SK-N-SH treated with all-trans-retinoic acid at 6 μM for 48 hours (cell line): ENCODE measurements at regions not wholly inside any gene's neighbourhood (a gene's known extent, or its start where the extent isn't known, plus 50 kb on each side); places are given as distances from the start of the nearest gene placed in this dataset.

ENCODE experiments used
- ARNTL ChIP-seq: fragments of 450-650 bp; formaldehyde crosslinking; IDR thresholded peaks from 2 replicates; pipeline ENCODE4 v1.5.0; 2020; ENCODE audit warnings: low read depth, mild to moderate bottlenecking, moderate library complexity, borderline replicate concordance
- CREB5 ChIP-seq: fragments of 250-450 bp; sonication (Bioruptor Pico); IDR thresholded peaks from 2 replicates; pipeline ENCODE4 v1.5.1; 2020; ENCODE audit warnings: low read depth, mild to moderate bottlenecking, moderate library complexity
- CSDC2 ChIP-seq: fragments of 250-450 bp; sonication (Bioruptor Pico); IDR thresholded peaks from 2 replicates; pipeline ENCODE4 v1.5.0; 2020; ENCODE audit warnings: mild to moderate bottlenecking, moderate library complexity
- CSRNP3 ChIP-seq: fragments of 250-450 bp; sonication (Bioruptor Pico); IDR thresholded peaks from 2 replicates; pipeline ENCODE4 v1.5.1; 2021; ENCODE audit warnings: mild to moderate bottlenecking, moderate library complexity
- PATZ1 ChIP-seq: fragments of 250-450 bp; sonication (Bioruptor Pico); IDR thresholded peaks from 2 replicates; pipeline ENCODE4 v1.8.0; 2020; ENCODE audit warnings: mild to moderate bottlenecking, moderate library complexity, borderline replicate concordance

GRCh38 chrX:122583551-122583950, 600.5 kb upstream of the GRIA3 start:
- no peak for TF ChIP-seq PATZ1 (CRISPR knock-in tag)
- TF ChIP-seq CSRNP3, result no peak
- no peak for TF ChIP-seq ARNTL (CRISPR knock-in tag)
- TF ChIP-seq CREB5 (CRISPR knock-in tag), result no peak
- no peak for TF ChIP-seq CSDC2
